Astrocyte of the hippocampus (primary cell): ENCODE measurements at regions not wholly inside any gene's neighbourhood (a gene's known extent, or its start where the extent isn't known, plus 50 kb on each side); places are given as distances from the start of the nearest gene placed in this dataset.

Experiments
- DNase-seq: peaks from one replicate; pipeline ENCODE4 v3.0.0; 2011; ENCODE audit warnings: low read depth, low spot score

GRCh38 chr21:32135401-32136363, 143.2 kb downstream of the MIS18A start:
- peak; percentile 71 for DNase-seq

GRCh38 chr21:32134441-32135130, 144.3 kb downstream of the MIS18A start:
- no peak for DNase-seq

- no peak for DNase-seq
These were observed 146.0 kb downstream of the MIS18A start for GRCh38 chr21:32132881-32133280.

GRCh38 chr21:32132409-32132808, 146.4 kb downstream of the MIS18A start:
- no peak for DNase-seq

- peak; percentile 56 for DNase-seq
These were observed 146.9 kb downstream of the MIS18A start for GRCh38 chr21:32131960-32132359.

- no peak for DNase-seq
These were observed 147.7 kb downstream of the MIS18A start for GRCh38 chr21:32131164-32131563.

GRCh38 chr21:32130031-32130891, 148.6 kb downstream of the MIS18A start:
- no peak for DNase-seq

- no peak for DNase-seq
These were observed 151.8 kb downstream of the MIS18A start for GRCh38 chr21:32127081-32127480.

- DNase-seq: no peak
These were observed 156.8 kb downstream of the MIS18A start for GRCh38 chr21:32122082-32122481.

GRCh38 chr21:32120230-32120629, 158.6 kb downstream of the MIS18A start:
- DNase-seq: no peak

GRCh38 chr21:32119811-32120210, 159.0 kb downstream of the MIS18A start:
- no peak for DNase-seq

- DNase-seq: no peak
These were observed 159.5 kb downstream of the MIS18A start for GRCh38 chr21:32119389-32119788.

GRCh38 chr21:32114419-32115035, 164.3 kb downstream of the MIS18A start:
- DNase-seq: no peak

- no peak for DNase-seq
These were observed 165.4 kb downstream of the MIS18A start for GRCh38 chr21:32113486-32113885.

- no peak for DNase-seq
These were observed 166.7 kb downstream of the MIS18A start for GRCh38 chr21:32112195-32112594.

- DNase-seq: no peak
These were observed 170.3 kb downstream of the MIS18A start for GRCh38 chr21:32108566-32108965.

- no peak for DNase-seq
These were observed 175.5 kb downstream of the MIS18A start for GRCh38 chr21:32103361-32103760.

GRCh38 chr21:32102426-32102825, 176.4 kb downstream of the MIS18A start:
- DNase-seq: no peak

- no peak for DNase-seq
These were observed 177.6 kb downstream of the MIS18A start for GRCh38 chr21:32101277-32101676.

- peak; percentile 41 for DNase-seq
These were observed 178.4 kb downstream of the MIS18A start for GRCh38 chr21:32100423-32100822.

- DNase-seq: peak; percentile 16
These were observed 178.9 kb downstream of the MIS18A start for GRCh38 chr21:32099812-32100416.
